ENCODE measurements at regions not wholly inside any gene's neighbourhood (a gene's known extent, or its start where the extent isn't known, plus 50 kb on each side); places are given as distances from the start of the nearest gene placed in this dataset.
"Not testable (repeated sequence)": the region's sequence is repeated elsewhere in the genome, so short reads cannot be mapped to it uniquely, and the experiment has no call there.

GRCh38 chr5:169531631-169532030 is 51.9 kb upstream of the SPDL1 start:
- intact Hi-C loops (cut with DNase I) = no loop called here
- DNase-seq (ENCODE audit: low spot score) = no peak

- no peak for DNase-seq (ENCODE audit: low spot score)
- intact Hi-C loops (cut with DNase I) = no loop called here
Measured at GRCh38 chr5:169527863-169528262, 55.7 kb upstream of the SPDL1 start.

GRCh38 chr5:169527066-169527465 is 56.5 kb upstream of the SPDL1 start:
- DNase-seq (ENCODE audit: low spot score) = no peak
- intact Hi-C loops (cut with DNase I) = no loop called here

GRCh38 chr5:169522851-169523250 is 60.7 kb upstream of the SPDL1 start:
- intact Hi-C loops (cut with DNase I) = no loop called here
- no peak for DNase-seq (ENCODE audit: low spot score)

GRCh38 chr5:169521366-169521983 is 62.1 kb upstream of the SPDL1 start:
- peak; percentile 77 for DNase-seq (ENCODE audit: low spot score)
- intact Hi-C loops (cut with DNase I) = no loop called here

GRCh38 chr5:169519358-169519757 is 64.2 kb upstream of the SPDL1 start:
- DNase-seq (ENCODE audit: low spot score) = no peak
- intact Hi-C loops (cut with DNase I) = no loop called here

GRCh38 chr5:169518779-169519178 is 64.8 kb upstream of the SPDL1 start:
- intact Hi-C loops (cut with DNase I); DNase-seq (ENCODE audit: low spot score): not testable (repeated sequence)

- intact Hi-C loops (cut with DNase I) = no loop called here
Measured at GRCh38 chr5:169512385-169512784, 71.2 kb upstream of the SPDL1 start.

GRCh38 chr5:169511708-169512107 is 71.9 kb upstream of the SPDL1 start:
- intact Hi-C loops (cut with DNase I) = no loop called here
- no peak for DNase-seq (ENCODE audit: low spot score)

More at GRCh38 chr5:169512385-169512784, 71.2 kb upstream of the SPDL1 start:
- no peak for DNase-seq (ENCODE audit: low spot score)

- intact Hi-C loops (cut with DNase I) = no loop called here
- DNase-seq (ENCODE audit: low spot score) = no peak
Measured at GRCh38 chr5:169507051-169507450, 76.5 kb upstream of the SPDL1 start.

GRCh38 chr5:169503886-169504285 is 79.7 kb upstream of the SPDL1 start:
- intact Hi-C loops (cut with DNase I) = no loop called here
- DNase-seq (ENCODE audit: low spot score) = no peak

- no peak for DNase-seq (ENCODE audit: low spot score)
- intact Hi-C loops (cut with DNase I) = no loop called here
Measured at GRCh38 chr5:169499990-169500505, 83.5 kb upstream of the SPDL1 start.

GRCh38 chr5:169496878-169497277 is 86.7 kb upstream of the SPDL1 start:
- DNase-seq (ENCODE audit: low spot score) = no peak
- intact Hi-C loops (cut with DNase I) = no loop called here

GRCh38 chr5:169494941-169495548 is 88.5 kb upstream of the SPDL1 start:
- intact Hi-C loops (cut with DNase I) = no loop called here

GRCh38 chr5:169494383-169494935 is 89.1 kb upstream of the SPDL1 start:
- DNase-seq (ENCODE audit: low spot score) = no peak
- intact Hi-C loops (cut with DNase I) = no loop called here

More at GRCh38 chr5:169494941-169495548, 88.5 kb upstream of the SPDL1 start:
- no peak for DNase-seq (ENCODE audit: low spot score)

- intact Hi-C loops (cut with DNase I) = no loop called here
- DNase-seq (ENCODE audit: low spot score) = no peak
Measured at GRCh38 chr5:169474226-169474625, 109.3 kb upstream of the SPDL1 start.

GRCh38 chr5:169472544-169472943 is 111.0 kb upstream of the SPDL1 start:
- DNase-seq (ENCODE audit: low spot score) = no peak
- intact Hi-C loops (cut with DNase I) = no loop called here

- intact Hi-C loops (cut with DNase I) = no loop called here
- DNase-seq (ENCODE audit: low spot score) = no peak
Measured at GRCh38 chr5:169471021-169471420, 112.6 kb upstream of the SPDL1 start.

GRCh38 chr5:169467041-169467771 is 116.4 kb upstream of the SPDL1 start:
- intact Hi-C loops (cut with DNase I) = no loop called here

GRCh38 chr5:169460896-169461295 is 122.7 kb upstream of the SPDL1 start:
- intact Hi-C loops (cut with DNase I) = no loop called here
- DNase-seq (ENCODE audit: low spot score) = no peak

More at GRCh38 chr5:169467041-169467771, 116.4 kb upstream of the SPDL1 start:
- no peak for DNase-seq (ENCODE audit: low spot score)
